ENCODE measurements at regions not wholly inside any gene's neighbourhood (a gene's known extent, or its start where the extent isn't known, plus 50 kb on each side); places are given as distances from the start of the nearest gene placed in this dataset.
"Not testable (repeated sequence)": the region's sequence is repeated elsewhere in the genome, so short reads cannot be mapped to it uniquely, and the experiment has no call there.

GRCh38 chr5:105167092-105167491 lies 1604.5 kb upstream of the NUDT12 start:
- Mint-ChIP-seq H3K9me3 (ENCODE audit: unreplicated experiment) (no peaks in the 10 kb centered on the region), H3K36me3 (ENCODE audit: insufficient read depth, unreplicated experiment) (no peaks in the 10 kb centered on the region)

GRCh38 chr5:105163547-105163946 lies 1601.0 kb upstream of the NUDT12 start:
- Mint-ChIP-seq H3K4me1 (ENCODE audit: insufficient read depth, unreplicated experiment) (no peaks in the 10 kb centered on the region), H3K36me3 (ENCODE audit: insufficient read depth, unreplicated experiment) (no peaks in the 10 kb centered on the region), H3K27ac (ENCODE audit: low read depth, unreplicated experiment) (no peak overlapping the region), H3K27me3 (ENCODE audit: insufficient read depth, unreplicated experiment) (no peaks in the 10 kb centered on the region), H3K9me3 (ENCODE audit: unreplicated experiment) (no peaks in the 10 kb centered on the region), H3K4me3 (ENCODE audit: unreplicated experiment) (no peak overlapping the region)
- BruUV-seq (replicated peaks), result no TSS peak
- no peak for TF ChIP-seq CTCF (IDR thresholded peaks at IDR 0.05; ENCODE audit: unreplicated experiment)
- POLR2A ChIA-PET, result no interaction called here
- intact Hi-C loops (cut with micrococcal nuclease), result no loop called here
- CTCF ChIA-PET, result interaction anchor here (0.6 kb wide), 1 partner anchor 44 kb away, joined by 3 read pairs; no protein-coding TSS in a partner anchor
- no peak for DNase-seq (ENCODE audit: unreplicated experiment)

More at GRCh38 chr5:105167092-105167491, 1604.5 kb upstream of the NUDT12 start:
- intact Hi-C loops (cut with micrococcal nuclease), result no loop called here
- DNase-seq (ENCODE audit: unreplicated experiment), result no peak
- POLR2A ChIA-PET, result no interaction called here
- CTCF ChIA-PET, result interaction anchor here (0.8 kb wide), 1 partner anchor 60 kb away, joined by 3 read pairs; no protein-coding TSS in a partner anchor
- Mint-ChIP-seq H3K4me1 (ENCODE audit: insufficient read depth, unreplicated experiment) (no peaks in the 10 kb centered on the region), H3K4me3 (ENCODE audit: unreplicated experiment) (no peak overlapping the region), H3K27ac (ENCODE audit: low read depth, unreplicated experiment) (no peak overlapping the region), H3K27me3 (ENCODE audit: insufficient read depth, unreplicated experiment) (no peaks in the 10 kb centered on the region)
- BruUV-seq (replicated peaks), result no TSS peak
- TF ChIP-seq CTCF (IDR thresholded peaks at IDR 0.05; ENCODE audit: unreplicated experiment), result no peak

GRCh38 chr5:105162557-105162956 lies 1600.0 kb upstream of the NUDT12 start:
- H3K4me3 Mint-ChIP-seq (ENCODE audit: unreplicated experiment); BruUV-seq (replicated peaks); H3K36me3 Mint-ChIP-seq (ENCODE audit: insufficient read depth, unreplicated experiment); H3K4me1 Mint-ChIP-seq (ENCODE audit: insufficient read depth, unreplicated experiment); H3K27me3 Mint-ChIP-seq (ENCODE audit: insufficient read depth, unreplicated experiment); intact Hi-C loops (cut with micrococcal nuclease); POLR2A ChIA-PET; H3K27ac Mint-ChIP-seq (ENCODE audit: low read depth, unreplicated experiment); CTCF ChIA-PET; DNase-seq (ENCODE audit: unreplicated experiment); H3K9me3 Mint-ChIP-seq (ENCODE audit: unreplicated experiment): not testable (repeated sequence)

GRCh38 chr5:105158526-105158925 lies 1595.9 kb upstream of the NUDT12 start:
- Mint-ChIP-seq H3K9me3 (ENCODE audit: unreplicated experiment) (peaks cover 10% of the 10 kb centered on the region), H3K4me1 (ENCODE audit: insufficient read depth, unreplicated experiment) (no peaks in the 10 kb centered on the region), H3K27me3 (ENCODE audit: insufficient read depth, unreplicated experiment) (no peaks in the 10 kb centered on the region), H3K27ac (ENCODE audit: low read depth, unreplicated experiment) (no peak overlapping the region), H3K4me3 (ENCODE audit: unreplicated experiment) (no peak overlapping the region), H3K36me3 (ENCODE audit: insufficient read depth, unreplicated experiment) (no peaks in the 10 kb centered on the region)
- CTCF ChIA-PET, result interaction anchor here (0.6 kb wide), 1 partner anchor 32 kb away, joined by 3 read pairs; no protein-coding TSS in a partner anchor
- BruUV-seq (replicated peaks), result no TSS peak
- intact Hi-C loops (cut with micrococcal nuclease), result loop anchor here (2.0 kb wide), 1 partner anchor 18 kb away; no protein-coding TSS in a partner anchor
- DNase-seq (ENCODE audit: unreplicated experiment), result no peak
- TF ChIP-seq CTCF (IDR thresholded peaks at IDR 0.05; ENCODE audit: unreplicated experiment), result no peak
- POLR2A ChIA-PET, result no interaction called here

GRCh38 chr5:105150323-105150722 lies 1587.7 kb upstream of the NUDT12 start:
- Mint-ChIP-seq H3K4me1 (ENCODE audit: insufficient read depth, unreplicated experiment) (no peaks in the 10 kb centered on the region), H3K9me3 (ENCODE audit: unreplicated experiment) (peaks cover 14% of the 10 kb centered on the region), H3K27ac (ENCODE audit: low read depth, unreplicated experiment) (no peak overlapping the region), H3K4me3 (ENCODE audit: unreplicated experiment) (no peak overlapping the region), H3K36me3 (ENCODE audit: insufficient read depth, unreplicated experiment) (no peaks in the 10 kb centered on the region), H3K27me3 (ENCODE audit: insufficient read depth, unreplicated experiment) (no peaks in the 10 kb centered on the region)
- intact Hi-C loops (cut with micrococcal nuclease), result no loop called here
- no peak for DNase-seq (ENCODE audit: unreplicated experiment)
- ChIA-PET CTCF (no interaction called here), POLR2A (no interaction called here)
- BruUV-seq (replicated peaks), result no TSS peak
- TF ChIP-seq CTCF (IDR thresholded peaks at IDR 0.05; ENCODE audit: unreplicated experiment), result no peak

Data from MCF 10A (cell line).